ENCODE measurements at regions not wholly inside any gene's neighbourhood (a gene's known extent, or its start where the extent isn't known, plus 50 kb on each side); places are given as distances from the start of the nearest gene placed in this dataset.

- H3K4me2 ChIP-seq (ENCODE audit: low read length) = no peak overlapping the region
- H3K9me2 ChIP-seq (ENCODE audit: insufficient read depth, low read length) = no peaks in the 10 kb centered on the region
- no peaks in the 10 kb centered on the region for H3K9me3 ChIP-seq (ENCODE audit: low read length)
- no peaks in the 10 kb centered on the region for H4K20me1 ChIP-seq (ENCODE audit: insufficient read depth, low read length)
- no peaks in the 10 kb centered on the region for H3K79me2 ChIP-seq (ENCODE audit: insufficient read depth, low read depth, low read length)
- intact Hi-C loops (cut with micrococcal nuclease; ENCODE audit: unreplicated experiment) = no loop called here
- no peak overlapping the region for H2AFZ ChIP-seq (ENCODE audit: low read length)
- no peaks in the 10 kb centered on the region for H3K36me3 ChIP-seq (ENCODE audit: insufficient read depth, low read length)
- ChIA-PET POLR2A (no interaction called here), CTCF (ENCODE audit: unreplicated experiment) (no interaction called here)
- TF ChIP-seq EZH2phosphoT487 (IDR thresholded peaks at IDR 0.05; ENCODE audit: borderline replicate concordance, low read depth, low read length) = no peak
- no peak overlapping the region for H3K27ac ChIP-seq (ENCODE audit: low read depth, low read length, poor library complexity, severe bottlenecking)
- H3K4me1 ChIP-seq (ENCODE audit: insufficient read depth, low read length, poor library complexity, severe bottlenecking) = no peaks in the 10 kb centered on the region
- no peak overlapping the region for H3K4me3 ChIP-seq (ENCODE audit: low read depth, low read length, poor library complexity, severe bottlenecking)
- no peak for DNase-seq (ENCODE audit: low spot score)
- BruUV-seq (replicated peaks) = no TSS peak
Observed at GRCh38 chr1:209413062-209413461, 170.5 kb upstream of the CAMK1G start.

- H3K4me2 ChIP-seq (ENCODE audit: low read length) = no peak overlapping the region
- TF ChIP-seq CTCF (conservative IDR thresholded peaks at IDR 0.05; ENCODE audit: low read length) (no peak), EZH2phosphoT487 (IDR thresholded peaks at IDR 0.05; ENCODE audit: borderline replicate concordance, low read depth, low read length) (no peak)
- CTCF ChIA-PET (ENCODE audit: unreplicated experiment) = no interaction called here
- no peaks in the 10 kb centered on the region for H3K36me3 ChIP-seq (ENCODE audit: insufficient read depth, low read length)
- H3K79me2 ChIP-seq (ENCODE audit: insufficient read depth, low read depth, low read length) = no peaks in the 10 kb centered on the region
- intact Hi-C loops (cut with micrococcal nuclease; ENCODE audit: unreplicated experiment) = no loop called here
- POLR2A ChIA-PET = interaction anchor here (0.6 kb wide), 1 partner anchor 129 kb away, joined by 4 read pairs; no protein-coding TSS in a partner anchor
- H2AFZ ChIP-seq (ENCODE audit: low read length) = no peak overlapping the region
- no peak overlapping the region for H3K4me3 ChIP-seq (ENCODE audit: low read depth, low read length, poor library complexity, severe bottlenecking)
- H3K9me2 ChIP-seq (ENCODE audit: insufficient read depth, low read length) = no peaks in the 10 kb centered on the region
- no peaks in the 10 kb centered on the region for H3K4me1 ChIP-seq (ENCODE audit: insufficient read depth, low read length, poor library complexity, severe bottlenecking)
- BruUV-seq (replicated peaks) = no TSS peak
- no peaks in the 10 kb centered on the region for H3K9me3 ChIP-seq (ENCODE audit: low read length)
- H4K20me1 ChIP-seq (ENCODE audit: insufficient read depth, low read length) = no peaks in the 10 kb centered on the region
- no peak for DNase-seq (ENCODE audit: low spot score)
- no peak overlapping the region for H3K27ac ChIP-seq (ENCODE audit: low read depth, low read length, poor library complexity, severe bottlenecking)
Observed at GRCh38 chr1:209414803-209415329, 168.6 kb upstream of the CAMK1G start.

GRCh38 chr1:209416039-209416438, 167.5 kb upstream of the CAMK1G start:
- H3K9me2 ChIP-seq (ENCODE audit: insufficient read depth, low read length) = no peaks in the 10 kb centered on the region
- intact Hi-C loops (cut with micrococcal nuclease; ENCODE audit: unreplicated experiment) = no loop called here

More at GRCh38 chr1:209416039-209416438, 167.5 kb upstream of the CAMK1G start:
- no peaks in the 10 kb centered on the region for H3K36me3 ChIP-seq (ENCODE audit: insufficient read depth, low read length)
- DNase-seq (ENCODE audit: low spot score) = no peak
- H3K4me2 ChIP-seq (ENCODE audit: low read length) = no peak overlapping the region
- CTCF ChIA-PET (ENCODE audit: unreplicated experiment) = no interaction called here
- no peak overlapping the region for H3K4me3 ChIP-seq (ENCODE audit: low read depth, low read length, poor library complexity, severe bottlenecking)
- H3K27ac ChIP-seq (ENCODE audit: low read depth, low read length, poor library complexity, severe bottlenecking) = no peak overlapping the region
- no peaks in the 10 kb centered on the region for H3K9me3 ChIP-seq (ENCODE audit: low read length)
- POLR2A ChIA-PET = no interaction called here
- BruUV-seq (replicated peaks) = no TSS peak
- H3K79me2 ChIP-seq (ENCODE audit: insufficient read depth, low read depth, low read length) = no peaks in the 10 kb centered on the region
- TF ChIP-seq CTCF (conservative IDR thresholded peaks at IDR 0.05; ENCODE audit: low read length) (no peak), EZH2phosphoT487 (IDR thresholded peaks at IDR 0.05; ENCODE audit: borderline replicate concordance, low read depth, low read length) (no peak)
- H4K20me1 ChIP-seq (ENCODE audit: insufficient read depth, low read length) = no peaks in the 10 kb centered on the region
- no peak overlapping the region for H2AFZ ChIP-seq (ENCODE audit: low read length)
- H3K4me1 ChIP-seq (ENCODE audit: insufficient read depth, low read length, poor library complexity, severe bottlenecking) = no peaks in the 10 kb centered on the region
